WI38 (cell line): ENCODE measurements at regions not wholly inside any gene's neighbourhood (a gene's known extent, or its start where the extent isn't known, plus 50 kb on each side); places are given as distances from the start of the nearest gene placed in this dataset.

ENCODE experiments used
- H3K4me3 ChIP-seq: 2 replicates; pipeline ENCODE4 v1.5.1; 2011; ENCODE audit warnings: low read depth, mild to moderate bottlenecking, control low read depth, low read length
- CTCF ChIP-seq: IDR thresholded peaks from 2 replicates; pipeline ENCODE4 v1.5.1; 2012; ENCODE audit warnings: low read depth, mild to moderate bottlenecking, control low read depth, low read length

GRCh38 chr1:80363689-80364475, 1357.4 kb upstream of the ADGRL4 start:
- H3K4me3 ChIP-seq, result no peak overlapping the region

GRCh38 chr1:80359666-80360065, 1353.1 kb upstream of the ADGRL4 start:
- TF ChIP-seq CTCF, result no peak
- H3K4me3 ChIP-seq, result no peak overlapping the region

More at GRCh38 chr1:80363689-80364475, 1357.4 kb upstream of the ADGRL4 start:
- no peak for TF ChIP-seq CTCF

- no peak for TF ChIP-seq CTCF
- no peak overlapping the region for H3K4me3 ChIP-seq
Observed at GRCh38 chr1:80349218-80349617, 1342.7 kb upstream of the ADGRL4 start.

GRCh38 chr1:80341021-80341420, 1334.5 kb upstream of the ADGRL4 start:
- no peak for TF ChIP-seq CTCF
- H3K4me3 ChIP-seq, result no peak overlapping the region

GRCh38 chr1:80318108-80318507, 1311.6 kb upstream of the ADGRL4 start:
- no peak overlapping the region for H3K4me3 ChIP-seq
- no peak for TF ChIP-seq CTCF

GRCh38 chr1:80310703-80311245, 1304.2 kb upstream of the ADGRL4 start:
- TF ChIP-seq CTCF, result no peak
- no peak overlapping the region for H3K4me3 ChIP-seq

GRCh38 chr1:80305466-80305865, 1298.9 kb upstream of the ADGRL4 start:
- no peak for TF ChIP-seq CTCF
- no peak overlapping the region for H3K4me3 ChIP-seq
